GM13976 (cell line): ENCODE measurements at regions not wholly inside any gene's neighbourhood (a gene's known extent, or its start where the extent isn't known, plus 50 kb on each side); places are given as distances from the start of the nearest gene placed in this dataset.

Experiments used
- DNase-seq: peaks from one replicate; pipeline ENCODE4 v3.0.0; 2012; ENCODE audit warnings: low spot score
- CTCF ChIP-seq: IDR thresholded peaks from 2 replicates; pipeline ENCODE4 v1.5.1; 2012; ENCODE audit warnings: borderline replicate concordance, mild to moderate bottlenecking; ENCODE audit not compliant: insufficient read depth; ENCODE audit errors: extremely low read depth, missing control alignments, control extremely low read depth
- in situ Hi-C: fragments of 300-500 bp; cut with MboI; formaldehyde crosslinking; loops from one replicate; pipeline ENCODE4 v1.12.0; 2022; ENCODE audit warnings: low sequenced_read_pairs, mixed read lengths, inconsistent platforms; ENCODE audit not compliant: unreplicated experiment

DNA sequence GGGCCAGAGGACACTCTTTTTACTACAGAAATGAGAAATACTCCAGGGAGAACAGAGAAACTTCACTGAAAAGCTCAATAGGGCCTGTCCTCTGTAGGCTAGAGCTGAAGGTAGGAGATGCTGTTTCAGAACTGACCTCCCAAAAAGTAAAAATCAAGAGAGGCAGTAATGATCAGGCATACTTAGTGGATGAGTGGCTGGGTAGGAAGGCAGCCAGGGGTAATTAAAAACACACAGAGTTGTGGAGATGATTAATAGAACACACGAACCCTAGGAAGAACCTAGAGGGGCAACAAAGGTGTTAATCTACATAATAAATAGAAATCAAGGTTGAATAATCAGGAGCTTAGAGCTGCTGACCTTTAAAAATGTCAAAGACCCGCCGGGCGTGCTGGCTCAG, 582.4 kb upstream of the ADGRL3 start:
- DNase-seq = no peak
- no peak for TF ChIP-seq CTCF
- in situ Hi-C loops = no loop called here

- no peak for TF ChIP-seq CTCF
- in situ Hi-C loops = no loop called here
- DNase-seq = no peak
These were observed 580.4 kb upstream of the ADGRL3 start for GRCh38 chr4:60619531-60620305.

- TF ChIP-seq CTCF = no peak
- DNase-seq = no peak
- in situ Hi-C loops = no loop called here
These were observed 562.1 kb upstream of the ADGRL3 start for GRCh38 chr4:60637976-60638375.

GRCh38 chr4:60648774-60649173, 551.4 kb upstream of the ADGRL3 start:
- in situ Hi-C loops = no loop called here
- DNase-seq = no peak
- TF ChIP-seq CTCF = no peak

- in situ Hi-C loops = no loop called here
- DNase-seq = no peak
- TF ChIP-seq CTCF = no peak
These were observed 547.2 kb upstream of the ADGRL3 start for GRCh38 chr4:60652933-60653332.

GRCh38 chr4:60655356-60655755, 544.8 kb upstream of the ADGRL3 start:
- no peak for TF ChIP-seq CTCF
- in situ Hi-C loops = no loop called here
- no peak for DNase-seq
